Posterior cingulate gyrus (tissue), 11 donors: ENCODE measurements at regions not wholly inside any gene's neighbourhood (a gene's known extent, or its start where the extent isn't known, plus 50 kb on each side); places are given as distances from the start of the nearest gene placed in this dataset.

Source experiments
- DNase-seq, 10 donors: peaks; one replicate each; pipeline versions ENCODE4 v3.0.0 to v3.0.0-alpha.2; 2020 to 2021; ENCODE audit warnings: mixed read lengths in 3 of 10
- intact Hi-C: fragments of 100-400 bp; cut with DNase I; formaldehyde crosslinking; loops from one replicate; pipeline ENCODE4 v1.15.1; 2023

- no peak for DNase-seq
- intact Hi-C loops = no loop called here
These were observed 144.6 kb downstream of the LRIG2 start for GRCh38 chr1:113217447-113218208.

- DNase-seq = no peak
- intact Hi-C loops = no loop called here
These were observed 146.4 kb downstream of the LRIG2 start for GRCh38 chr1:113219377-113219776.

- no peak for DNase-seq
- intact Hi-C loops = no loop called here
These were observed 146.8 kb downstream of the LRIG2 start for GRCh38 chr1:113219828-113220227.

- DNase-seq = no peak
- intact Hi-C loops = no loop called here
These were observed 150.0 kb downstream of the LRIG2 start for GRCh38 chr1:113223040-113223439.

GRCh38 chr1:113223546-113223945 is 150.5 kb downstream of the LRIG2 start:
- DNase-seq = no peak

GRCh38 chr1:113226148-113226547 is 153.2 kb downstream of the LRIG2 start:
- intact Hi-C loops = no loop called here
- DNase-seq = peak in 5 of 10 donors; percentile 12 to 79 (median 22)

More at GRCh38 chr1:113223546-113223945, 150.5 kb downstream of the LRIG2 start:
- intact Hi-C loops = no loop called here

- DNase-seq = no peak
- intact Hi-C loops = no loop called here
These were observed 158.4 kb upstream of the MAGI3 start for GRCh38 chr1:113231866-113232265.

GRCh38 chr1:113233441-113233840 is 156.9 kb upstream of the MAGI3 start:
- intact Hi-C loops = no loop called here

GRCh38 chr1:113241237-113241636 is 149.1 kb upstream of the MAGI3 start:
- DNase-seq = no peak

More at GRCh38 chr1:113233441-113233840, 156.9 kb upstream of the MAGI3 start:
- DNase-seq = no peak

GRCh38 chr1:113242481-113242880 is 147.8 kb upstream of the MAGI3 start:
- no peak for DNase-seq
- intact Hi-C loops = no loop called here

More at GRCh38 chr1:113241237-113241636, 149.1 kb upstream of the MAGI3 start:
- intact Hi-C loops = no loop called here

- intact Hi-C loops = no loop called here
- no peak for DNase-seq
These were observed 146.8 kb upstream of the MAGI3 start for GRCh38 chr1:113243529-113243928.

GRCh38 chr1:113244112-113244820 is 146.0 kb upstream of the MAGI3 start:
- intact Hi-C loops = no loop called here

GRCh38 chr1:113245252-113245651 is 145.1 kb upstream of the MAGI3 start:
- no peak for DNase-seq
- intact Hi-C loops = no loop called here

More at GRCh38 chr1:113244112-113244820, 146.0 kb upstream of the MAGI3 start:
- DNase-seq = no peak

- no peak for DNase-seq
- intact Hi-C loops = no loop called here
These were observed 143.4 kb upstream of the MAGI3 start for GRCh38 chr1:113246929-113247328.

- DNase-seq = no peak
- intact Hi-C loops = no loop called here
These were observed 143.0 kb upstream of the MAGI3 start for GRCh38 chr1:113247355-113247754.

- intact Hi-C loops = no loop called here
- no peak for DNase-seq
These were observed 142.5 kb upstream of the MAGI3 start for GRCh38 chr1:113247782-113248181.

- DNase-seq = no peak
- intact Hi-C loops = no loop called here
These were observed 141.8 kb upstream of the MAGI3 start for GRCh38 chr1:113248494-113248893.

GRCh38 chr1:113250161-113250560 is 140.2 kb upstream of the MAGI3 start:
- intact Hi-C loops = no loop called here

GRCh38 chr1:113252166-113252565 is 138.1 kb upstream of the MAGI3 start:
- no peak for DNase-seq
- intact Hi-C loops = no loop called here

More at GRCh38 chr1:113250161-113250560, 140.2 kb upstream of the MAGI3 start:
- no peak for DNase-seq

- intact Hi-C loops = no loop called here
- DNase-seq = no peak
These were observed 137.1 kb upstream of the MAGI3 start for GRCh38 chr1:113253187-113253586.

- no peak for DNase-seq
- intact Hi-C loops = no loop called here
These were observed 136.7 kb upstream of the MAGI3 start for GRCh38 chr1:113253590-113253989.
